ENCODE measurements at regions not wholly inside any gene's neighbourhood (a gene's known extent, or its start where the extent isn't known, plus 50 kb on each side); places are given as distances from the start of the nearest gene placed in this dataset.

GRCh38 chr4:181424362-181425016 lies 818.7 kb upstream of the TENM3 start:
- no peak for DNase-seq

GRCh38 chr4:181427076-181427475 lies 816.1 kb upstream of the TENM3 start:
- DNase-seq = no peak

GRCh38 chr4:181431006-181431405 lies 812.2 kb upstream of the TENM3 start:
- DNase-seq = no peak

GRCh38 chr4:181431661-181432060 lies 811.5 kb upstream of the TENM3 start:
- DNase-seq = no peak

- no peak for DNase-seq
Observed at GRCh38 chr4:181432335-181432734, 810.9 kb upstream of the TENM3 start.

- no peak for DNase-seq
Observed at GRCh38 chr4:181437895-181438294, 805.3 kb upstream of the TENM3 start.

GRCh38 chr4:181438641-181439040 lies 804.6 kb upstream of the TENM3 start:
- no peak for DNase-seq

GRCh38 chr4:181443021-181443420 lies 800.2 kb upstream of the TENM3 start:
- no peak for DNase-seq

GRCh38 chr4:181465826-181466225 lies 777.4 kb upstream of the TENM3 start:
- DNase-seq = no peak

GRCh38 chr4:181468451-181468850 lies 774.8 kb upstream of the TENM3 start:
- DNase-seq = no peak

GRCh38 chr4:181470306-181470705 lies 772.9 kb upstream of the TENM3 start:
- no peak for DNase-seq

GRCh38 chr4:181475359-181475758 lies 767.8 kb upstream of the TENM3 start:
- no peak for DNase-seq

- DNase-seq = no peak
Observed at GRCh38 chr4:181475781-181476507, 767.3 kb upstream of the TENM3 start.

GRCh38 chr4:181476508-181476890 lies 766.7 kb upstream of the TENM3 start:
- DNase-seq = no peak

- DNase-seq = no peak
Observed at GRCh38 chr4:181477591-181477990, 765.6 kb upstream of the TENM3 start.

GRCh38 chr4:181478656-181479055 lies 764.5 kb upstream of the TENM3 start:
- no peak for DNase-seq

GRCh38 chr4:181479141-181479540 lies 764.1 kb upstream of the TENM3 start:
- DNase-seq = no peak

GRCh38 chr4:181484396-181484795 lies 758.8 kb upstream of the TENM3 start:
- DNase-seq = no peak

GRCh38 chr4:181488926-181489325 lies 754.3 kb upstream of the TENM3 start:
- no peak for DNase-seq

- no peak for DNase-seq
Observed at GRCh38 chr4:181498148-181498547, 745.1 kb upstream of the TENM3 start.

GRCh38 chr4:181502611-181503010 lies 740.6 kb upstream of the TENM3 start:
- no peak for DNase-seq

- DNase-seq = no peak
Observed at GRCh38 chr4:181503687-181504390, 739.4 kb upstream of the TENM3 start.

- DNase-seq = no peak
Observed at GRCh38 chr4:181504924-181505323, 738.3 kb upstream of the TENM3 start.

GRCh38 chr4:181507180-181507835 lies 735.9 kb upstream of the TENM3 start:
- DNase-seq = no peak

Data from right forelimb (tissue), 1 donor.